WTC11 (cell line): ENCODE measurements at regions not wholly inside any gene's neighbourhood (a gene's known extent, or its start where the extent isn't known, plus 50 kb on each side); places are given as distances from the start of the nearest gene placed in this dataset.

Experiments used
- ATAC-seq: fragments of 200-7000 bp; cut with Tn5 transposase; 2 replicates; pipeline ENCODE4 v1.10.0; 2021; ENCODE audit warnings: mild to moderate bottlenecking, moderate library complexity
- CTCF ChIA-PET: fragments of 300-600 bp; sonication (Branson Sonifier 250); formaldehyde crosslinking; loops from one replicate; lab custom pipeline; 2021; ENCODE audit warnings: antibody characterized with exemption; lab: Charles Lee
- POLR2A ChIA-PET: fragments of 350-600 bp; sonication (Branson Sonifier 250); formaldehyde crosslinking; loops from one replicate; lab custom pipeline; 2021; ENCODE audit warnings: antibody characterized with exemption; lab: Charles Lee
- DNase-seq: peaks from one replicate; pipeline ENCODE4 v3.0.0; 2021; ENCODE audit warnings: low spot score
- H3K27ac Mint-ChIP-seq: 2 replicates; pipeline ENCODE4 v1.8.0; 2021; ENCODE audit warnings: mixed read lengths
- H3K27me3 Mint-ChIP-seq: 2 replicates; pipeline ENCODE4 v1.8.0; 2021; ENCODE audit warnings: low read depth, mild to moderate bottlenecking, moderate library complexity, mixed read lengths
- H3K36me3 Mint-ChIP-seq: 2 replicates; pipeline ENCODE4 v1.8.0; 2021; ENCODE audit warnings: mixed read lengths
- H3K4me1 Mint-ChIP-seq: 2 replicates; pipeline ENCODE4 v1.8.0; 2022; ENCODE audit warnings: mixed read lengths
- H3K4me3 Mint-ChIP-seq: 2 replicates; pipeline ENCODE4 v1.8.0; 2021; ENCODE audit warnings: mild to moderate bottlenecking, moderate library complexity, mixed read lengths
- H3K9me3 Mint-ChIP-seq: 2 replicates; pipeline ENCODE4 v1.8.0; 2021; ENCODE audit warnings: mixed read lengths
- CBFB ChIP-seq: sonication (generic); formaldehyde crosslinking; IDR thresholded peaks from 2 replicates; pipeline ENCODE4 v1.8.1; 2022; ENCODE audit warnings: mild to moderate bottlenecking, low read depth, missing genetic modification reagents
- E2F1 ChIP-seq: sonication (generic); formaldehyde crosslinking; IDR thresholded peaks from 2 replicates; pipeline ENCODE4 v1.8.0; 2022; ENCODE audit warnings: mild to moderate bottlenecking, missing genetic modification reagents
- E2F5 ChIP-seq: sonication (generic); formaldehyde crosslinking; IDR thresholded peaks from 2 replicates; pipeline ENCODE4 v1.8.1; 2022; ENCODE audit warnings: mild to moderate bottlenecking, moderate library complexity, missing genetic modification reagents
- ELF4 ChIP-seq: sonication (generic); formaldehyde crosslinking; IDR thresholded peaks from 2 replicates; pipeline ENCODE4 v1.8.1; 2022; ENCODE audit warnings: low read depth, mild to moderate bottlenecking, moderate library complexity, missing genetic modification reagents
- EMX1 ChIP-seq: fragments of 250-450 bp; sonication (Bioruptor Pico); IDR thresholded peaks from 2 replicates; pipeline ENCODE4 v1.8.0; 2021; ENCODE audit warnings: mild to moderate bottlenecking
- FOXJ3 ChIP-seq: sonication (generic); formaldehyde crosslinking; IDR thresholded peaks from 2 replicates; pipeline ENCODE4 v1.9.0; 2021; ENCODE audit warnings: missing genetic modification reagents, mild to moderate bottlenecking, borderline replicate concordance
- FOXP1 ChIP-seq: sonication (generic); formaldehyde crosslinking; IDR thresholded peaks from 2 replicates; pipeline ENCODE4 v1.8.0; 2022; ENCODE audit warnings: missing genetic modification reagents, mild to moderate bottlenecking, moderate library complexity, borderline replicate concordance
- GRHL2 ChIP-seq: fragments of 250-450 bp; sonication (Bioruptor Pico); IDR thresholded peaks from 2 replicates; pipeline ENCODE4 v1.8.0; 2022; ENCODE audit warnings: mild to moderate bottlenecking, moderate library complexity; ENCODE audit not compliant: insufficient replicate concordance, severe bottlenecking
- MXD4 ChIP-seq: fragments of 250-450 bp; sonication (Bioruptor Pico); IDR thresholded peaks from 2 replicates; pipeline ENCODE4 v1.8.0; 2021; ENCODE audit warnings: mild to moderate bottlenecking, moderate library complexity, borderline replicate concordance
- TP53 ChIP-seq: sonication (generic); formaldehyde crosslinking; IDR thresholded peaks from 2 replicates; pipeline ENCODE4 v1.8.1; 2023; ENCODE audit warnings: mild to moderate bottlenecking, missing genetic modification reagents
- ZMAT4 ChIP-seq: fragments of 250-450 bp; sonication (Bioruptor Pico); IDR thresholded peaks from 2 replicates; pipeline ENCODE4 v1.9.0; 2021; ENCODE audit warnings: mild to moderate bottlenecking
- ZNF396 ChIP-seq: fragments of 250-450 bp; sonication (Bioruptor Pico); IDR thresholded peaks from 2 replicates; pipeline ENCODE4 v1.8.0; 2021; ENCODE audit warnings: mild to moderate bottlenecking, moderate library complexity, borderline replicate concordance
- ZNF671 ChIP-seq: fragments of 250-450 bp; sonication (Bioruptor Pico); IDR thresholded peaks from 2 replicates; pipeline ENCODE4 v1.8.0; 2021; ENCODE audit warnings: mild to moderate bottlenecking
- TF ChIP-seq, protein P1 (sequence below): fragments of 250-450 bp; sonication (Bioruptor Pico); IDR thresholded peaks from 2 replicates; pipeline ENCODE4 v1.9.0; 2021; ENCODE audit warnings: mild to moderate bottlenecking, borderline replicate concordance
- TF ChIP-seq, protein P2 (sequence below): sonication (generic); formaldehyde crosslinking; IDR thresholded peaks from 2 replicates; pipeline ENCODE4 v1.8.1; 2023; ENCODE audit warnings: mild to moderate bottlenecking, missing genetic modification reagents, borderline replicate concordance
- TF ChIP-seq, protein P3 (sequence below): sonication (generic); formaldehyde crosslinking; IDR thresholded peaks from 2 replicates; pipeline ENCODE4 v1.8.1; 2022; ENCODE audit warnings: low read depth, missing genetic modification reagents, borderline replicate concordance
- TF ChIP-seq, protein P4 (sequence below): sonication (generic); formaldehyde crosslinking; IDR thresholded peaks from 2 replicates; pipeline ENCODE4 v1.8.1; 2023; ENCODE audit warnings: mild to moderate bottlenecking, missing genetic modification reagents

GRCh38 chr16:86133847-86134375, 234.9 kb downstream of the IRF8 start (continued):
- TF ChIP-seq, protein P1, sequence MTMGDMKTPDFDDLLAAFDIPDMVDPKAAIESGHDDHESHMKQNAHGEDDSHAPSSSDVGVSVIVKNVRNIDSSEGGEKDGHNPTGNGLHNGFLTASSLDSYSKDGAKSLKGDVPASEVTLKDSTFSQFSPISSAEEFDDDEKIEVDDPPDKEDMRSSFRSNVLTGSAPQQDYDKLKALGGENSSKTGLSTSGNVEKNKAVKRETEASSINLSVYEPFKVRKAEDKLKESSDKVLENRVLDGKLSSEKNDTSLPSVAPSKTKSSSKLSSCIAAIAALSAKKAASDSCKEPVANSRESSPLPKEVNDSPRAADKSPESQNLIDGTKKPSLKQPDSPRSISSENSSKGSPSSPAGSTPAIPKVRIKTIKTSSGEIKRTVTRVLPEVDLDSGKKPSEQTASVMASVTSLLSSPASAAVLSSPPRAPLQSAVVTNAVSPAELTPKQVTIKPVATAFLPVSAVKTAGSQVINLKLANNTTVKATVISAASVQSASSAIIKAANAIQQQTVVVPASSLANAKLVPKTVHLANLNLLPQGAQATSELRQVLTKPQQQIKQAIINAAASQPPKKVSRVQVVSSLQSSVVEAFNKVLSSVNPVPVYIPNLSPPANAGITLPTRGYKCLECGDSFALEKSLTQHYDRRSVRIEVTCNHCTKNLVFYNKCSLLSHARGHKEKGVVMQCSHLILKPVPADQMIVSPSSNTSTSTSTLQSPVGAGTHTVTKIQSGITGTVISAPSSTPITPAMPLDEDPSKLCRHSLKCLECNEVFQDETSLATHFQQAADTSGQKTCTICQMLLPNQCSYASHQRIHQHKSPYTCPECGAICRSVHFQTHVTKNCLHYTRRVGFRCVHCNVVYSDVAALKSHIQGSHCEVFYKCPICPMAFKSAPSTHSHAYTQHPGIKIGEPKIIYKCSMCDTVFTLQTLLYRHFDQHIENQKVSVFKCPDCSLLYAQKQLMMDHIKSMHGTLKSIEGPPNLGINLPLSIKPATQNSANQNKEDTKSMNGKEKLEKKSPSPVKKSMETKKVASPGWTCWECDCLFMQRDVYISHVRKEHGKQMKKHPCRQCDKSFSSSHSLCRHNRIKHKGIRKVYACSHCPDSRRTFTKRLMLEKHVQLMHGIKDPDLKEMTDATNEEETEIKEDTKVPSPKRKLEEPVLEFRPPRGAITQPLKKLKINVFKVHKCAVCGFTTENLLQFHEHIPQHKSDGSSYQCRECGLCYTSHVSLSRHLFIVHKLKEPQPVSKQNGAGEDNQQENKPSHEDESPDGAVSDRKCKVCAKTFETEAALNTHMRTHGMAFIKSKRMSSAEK, result no peak
- TF ChIP-seq, protein P2, sequence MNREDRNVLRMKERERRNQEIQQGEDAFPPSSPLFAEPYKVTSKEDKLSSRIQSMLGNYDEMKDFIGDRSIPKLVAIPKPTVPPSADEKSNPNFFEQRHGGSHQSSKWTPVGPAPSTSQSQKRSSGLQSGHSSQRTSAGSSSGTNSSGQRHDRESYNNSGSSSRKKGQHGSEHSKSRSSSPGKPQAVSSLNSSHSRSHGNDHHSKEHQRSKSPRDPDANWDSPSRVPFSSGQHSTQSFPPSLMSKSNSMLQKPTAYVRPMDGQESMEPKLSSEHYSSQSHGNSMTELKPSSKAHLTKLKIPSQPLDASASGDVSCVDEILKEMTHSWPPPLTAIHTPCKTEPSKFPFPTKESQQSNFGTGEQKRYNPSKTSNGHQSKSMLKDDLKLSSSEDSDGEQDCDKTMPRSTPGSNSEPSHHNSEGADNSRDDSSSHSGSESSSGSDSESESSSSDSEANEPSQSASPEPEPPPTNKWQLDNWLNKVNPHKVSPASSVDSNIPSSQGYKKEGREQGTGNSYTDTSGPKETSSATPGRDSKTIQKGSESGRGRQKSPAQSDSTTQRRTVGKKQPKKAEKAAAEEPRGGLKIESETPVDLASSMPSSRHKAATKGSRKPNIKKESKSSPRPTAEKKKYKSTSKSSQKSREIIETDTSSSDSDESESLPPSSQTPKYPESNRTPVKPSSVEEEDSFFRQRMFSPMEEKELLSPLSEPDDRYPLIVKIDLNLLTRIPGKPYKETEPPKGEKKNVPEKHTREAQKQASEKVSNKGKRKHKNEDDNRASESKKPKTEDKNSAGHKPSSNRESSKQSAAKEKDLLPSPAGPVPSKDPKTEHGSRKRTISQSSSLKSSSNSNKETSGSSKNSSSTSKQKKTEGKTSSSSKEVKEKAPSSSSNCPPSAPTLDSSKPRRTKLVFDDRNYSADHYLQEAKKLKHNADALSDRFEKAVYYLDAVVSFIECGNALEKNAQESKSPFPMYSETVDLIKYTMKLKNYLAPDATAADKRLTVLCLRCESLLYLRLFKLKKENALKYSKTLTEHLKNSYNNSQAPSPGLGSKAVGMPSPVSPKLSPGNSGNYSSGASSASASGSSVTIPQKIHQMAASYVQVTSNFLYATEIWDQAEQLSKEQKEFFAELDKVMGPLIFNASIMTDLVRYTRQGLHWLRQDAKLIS (CRISPR knock-in tag), result no peak
- TF ChIP-seq, protein P3, sequence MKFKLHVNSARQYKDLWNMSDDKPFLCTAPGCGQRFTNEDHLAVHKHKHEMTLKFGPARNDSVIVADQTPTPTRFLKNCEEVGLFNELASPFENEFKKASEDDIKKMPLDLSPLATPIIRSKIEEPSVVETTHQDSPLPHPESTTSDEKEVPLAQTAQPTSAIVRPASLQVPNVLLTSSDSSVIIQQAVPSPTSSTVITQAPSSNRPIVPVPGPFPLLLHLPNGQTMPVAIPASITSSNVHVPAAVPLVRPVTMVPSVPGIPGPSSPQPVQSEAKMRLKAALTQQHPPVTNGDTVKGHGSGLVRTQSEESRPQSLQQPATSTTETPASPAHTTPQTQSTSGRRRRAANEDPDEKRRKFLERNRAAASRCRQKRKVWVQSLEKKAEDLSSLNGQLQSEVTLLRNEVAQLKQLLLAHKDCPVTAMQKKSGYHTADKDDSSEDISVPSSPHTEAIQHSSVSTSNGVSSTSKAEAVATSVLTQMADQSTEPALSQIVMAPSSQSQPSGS (CRISPR knock-in tag), result no peak
- TF ChIP-seq, protein P4, sequence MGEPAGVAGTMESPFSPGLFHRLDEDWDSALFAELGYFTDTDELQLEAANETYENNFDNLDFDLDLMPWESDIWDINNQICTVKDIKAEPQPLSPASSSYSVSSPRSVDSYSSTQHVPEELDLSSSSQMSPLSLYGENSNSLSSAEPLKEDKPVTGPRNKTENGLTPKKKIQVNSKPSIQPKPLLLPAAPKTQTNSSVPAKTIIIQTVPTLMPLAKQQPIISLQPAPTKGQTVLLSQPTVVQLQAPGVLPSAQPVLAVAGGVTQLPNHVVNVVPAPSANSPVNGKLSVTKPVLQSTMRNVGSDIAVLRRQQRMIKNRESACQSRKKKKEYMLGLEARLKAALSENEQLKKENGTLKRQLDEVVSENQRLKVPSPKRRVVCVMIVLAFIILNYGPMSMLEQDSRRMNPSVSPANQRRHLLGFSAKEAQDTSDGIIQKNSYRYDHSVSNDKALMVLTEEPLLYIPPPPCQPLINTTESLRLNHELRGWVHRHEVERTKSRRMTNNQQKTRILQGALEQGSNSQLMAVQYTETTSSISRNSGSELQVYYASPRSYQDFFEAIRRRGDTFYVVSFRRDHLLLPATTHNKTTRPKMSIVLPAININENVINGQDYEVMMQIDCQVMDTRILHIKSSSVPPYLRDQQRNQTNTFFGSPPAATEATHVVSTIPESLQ, result no peak
- no peak for TF ChIP-seq ZMAT4 (CRISPR knock-in tag)
- TF ChIP-seq, all 79 proteins: peak for 0

GRCh38 chr16:86134802-86135461, 236.0 kb downstream of the IRF8 start:
- Mint-ChIP-seq H3K4me1 (no peaks in the 10 kb centered on the region), H3K4me3 (no peak overlapping the region), H3K27me3 (peaks cover 5% of the 10 kb centered on the region), H3K36me3 (no peaks in the 10 kb centered on the region), H3K27ac (no peak overlapping the region), H3K9me3 (no peaks in the 10 kb centered on the region)
- ATAC-seq (no peak), DNase-seq (no peak)
- ChIA-PET CTCF (interaction anchor here (0.6 to 1.2 kb wide), 3 partner anchors 12 to 383 kb away, joined by 3 to 5 read pairs (median 4); no protein-coding TSS in a partner anchor), POLR2A (no interaction called here)
- TF ChIP-seq EMX1 (CRISPR knock-in tag), result no peak

GRCh38 chr16:86137359-86137758, 238.4 kb downstream of the IRF8 start:
- no peak overlapping the region for H3K4me3 Mint-ChIP-seq
- ATAC-seq (no peak), DNase-seq (no peak)
- H3K9me3 Mint-ChIP-seq, result no peaks in the 10 kb centered on the region
- peaks cover 5% of the 10 kb centered on the region for H3K27me3 Mint-ChIP-seq
- CTCF ChIA-PET, result interaction anchor here (2.6 kb wide), 1 partner anchor 115 kb away, joined by 6 read pairs; no protein-coding TSS in a partner anchor
- H3K27ac Mint-ChIP-seq, result no peak overlapping the region
- H3K36me3 Mint-ChIP-seq, result no peaks in the 10 kb centered on the region
- no peaks in the 10 kb centered on the region for H3K4me1 Mint-ChIP-seq
- POLR2A ChIA-PET, result interaction anchor here (0.5 kb wide), 1 partner anchor 110 kb away, joined by 3 read pairs; no protein-coding TSS in a partner anchor
- TF ChIP-seq ZNF396 (CRISPR knock-in tag) (no peak), GRHL2 (CRISPR knock-in tag) (no peak), E2F5 (CRISPR knock-in tag) (no peak), E2F1 (CRISPR knock-in tag) (no peak), MXD4 (CRISPR knock-in tag) (no peak), CBFB (CRISPR knock-in tag) (no peak), FOXJ3 (CRISPR knock-in tag) (no peak), ZNF671 (no peak), FOXP1 (no peak), TP53 (CRISPR knock-in tag) (no peak), ELF4 (CRISPR knock-in tag) (no peak)
